EL (cell line): ENCODE measurements at regions not wholly inside any gene's neighbourhood (a gene's known extent, or its start where the extent isn't known, plus 50 kb on each side); places are given as distances from the start of the nearest gene placed in this dataset.

Experiments
- DNase-seq: peaks from one replicate; pipeline ENCODE4 v3.0.0-alpha.2; 2016

- DNase-seq = no peak
Measured at GRCh38 chr15:60057554-60057953, 53.4 kb downstream of the FOXB1 start.

GRCh38 chr15:60059186-60059585 is 55.1 kb downstream of the FOXB1 start:
- DNase-seq = no peak

GRCh38 chr15:60061758-60062157 is 57.6 kb downstream of the FOXB1 start:
- no peak for DNase-seq

GRCh38 chr15:60062826-60063225 is 58.7 kb downstream of the FOXB1 start:
- peak; percentile 58 for DNase-seq

- no peak for DNase-seq
Measured at GRCh38 chr15:60065951-60066350, 61.8 kb downstream of the FOXB1 start.

GRCh38 chr15:60070838-60071493 is 66.9 kb downstream of the FOXB1 start:
- DNase-seq = peak; percentile 88

- no peak for DNase-seq
Measured at GRCh38 chr15:60072826-60073465, 68.8 kb downstream of the FOXB1 start.

- no peak for DNase-seq
Measured at GRCh38 chr15:60073466-60073840, 69.3 kb downstream of the FOXB1 start.

- DNase-seq = peak; percentile 28
Measured at GRCh38 chr15:60074181-60074885, 70.2 kb downstream of the FOXB1 start.

GRCh38 chr15:60076045-60076444 is 71.9 kb downstream of the FOXB1 start:
- no peak for DNase-seq

GRCh38 chr15:60076582-60077276 is 72.6 kb downstream of the FOXB1 start:
- DNase-seq = no peak

GRCh38 chr15:60077581-60078359 is 73.7 kb downstream of the FOXB1 start:
- no peak for DNase-seq

- no peak for DNase-seq
Measured at GRCh38 chr15:60079210-60079609, 75.1 kb downstream of the FOXB1 start.

GRCh38 chr15:60081976-60082375 is 77.9 kb downstream of the FOXB1 start:
- no peak for DNase-seq

- no peak for DNase-seq
Measured at GRCh38 chr15:60083318-60083717, 79.2 kb downstream of the FOXB1 start.

- no peak for DNase-seq
Measured at GRCh38 chr15:60086681-60087429, 82.7 kb downstream of the FOXB1 start.

GRCh38 chr15:60087561-60087960 is 83.5 kb downstream of the FOXB1 start:
- no peak for DNase-seq

GRCh38 chr15:60090747-60091146 is 86.6 kb downstream of the FOXB1 start:
- no peak for DNase-seq

GRCh38 chr15:60091157-60091556 is 87.0 kb downstream of the FOXB1 start:
- peak; percentile 97 for DNase-seq

- DNase-seq = no peak
Measured at GRCh38 chr15:60091911-60092310, 87.8 kb downstream of the FOXB1 start.

- no peak for DNase-seq
Measured at GRCh38 chr15:60093273-60094067, 89.4 kb downstream of the FOXB1 start.
